Posterior vena cava (tissue), 2 donors: ENCODE measurements at regions not wholly inside any gene's neighbourhood (a gene's known extent, or its start where the extent isn't known, plus 50 kb on each side); places are given as distances from the start of the nearest gene placed in this dataset.

Experiments
- DNase-seq: peaks from one replicate; pipeline ENCODE4 v3.0.0-alpha.2; 2020; ENCODE audit warnings: low spot score
- intact Hi-C, 2 donors: fragments of 100-400 bp; cut with DNase I; formaldehyde crosslinking; loops; one replicate each; pipeline versions ENCODE4 v1.14.1 to v1.14.2; 2022 to 2023
- donor health status: DM: yes; HTN: yes; CAD: no.
- donor health status: DM: yes; HTN: yes; CAD: no.

DNA sequence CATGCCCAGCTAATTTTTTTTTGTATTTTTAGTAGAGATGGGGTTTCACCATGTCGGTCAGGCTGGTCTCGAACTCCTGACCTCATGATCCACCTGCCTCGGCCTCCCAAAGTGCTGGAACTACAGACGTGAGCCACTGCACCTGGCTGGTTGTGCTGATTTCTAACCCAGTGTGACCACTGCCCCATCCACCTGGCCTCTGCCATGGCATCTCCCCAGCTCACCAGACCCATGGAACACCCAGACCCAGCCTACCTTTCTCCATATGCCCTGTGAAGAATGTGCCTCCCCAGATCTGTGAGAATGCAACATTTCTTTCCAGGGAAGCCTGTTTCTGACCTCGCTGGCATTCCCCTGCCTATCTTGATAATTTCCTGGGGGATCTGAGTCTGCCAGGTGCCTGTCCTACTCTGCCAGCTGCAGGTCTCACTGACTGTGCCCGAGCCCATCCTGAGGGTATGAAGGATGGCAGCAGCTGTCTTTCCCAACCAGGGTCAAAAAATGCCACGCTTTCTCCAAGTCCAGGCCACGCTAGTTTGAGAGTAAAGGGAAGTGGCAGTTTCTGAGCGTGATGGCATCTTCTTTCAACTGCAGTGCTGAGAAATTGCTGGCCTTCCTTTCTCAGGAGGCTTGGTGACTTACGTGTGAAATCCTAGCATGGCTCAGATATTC, 324.4 kb upstream of the ZNF32 start:
- intact Hi-C loops: no loop called here
- peak; percentile 62 for DNase-seq

DNA sequence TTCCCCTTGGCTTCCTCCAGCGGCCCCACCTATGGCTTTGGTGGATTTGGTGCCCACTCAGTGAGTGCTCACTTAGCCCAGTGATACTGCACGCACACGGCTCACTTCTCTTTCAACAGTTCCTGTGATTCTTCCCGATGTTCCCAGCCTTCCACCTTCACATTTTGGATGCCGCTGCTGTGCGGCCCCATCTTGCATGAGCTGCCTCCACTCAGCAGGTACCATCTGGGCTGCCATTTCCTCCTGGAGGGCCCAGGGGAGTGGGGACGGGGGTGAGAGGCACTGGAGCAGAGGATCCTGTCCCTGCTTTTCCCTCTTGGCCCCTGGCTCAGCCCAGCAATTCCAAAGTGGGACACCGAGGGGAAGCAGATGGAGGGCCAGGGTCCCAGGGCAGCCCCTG, 323.3 kb upstream of the ZNF32 start:
- intact Hi-C loops: no loop called here
- peak; percentile 72 for DNase-seq

DNA sequence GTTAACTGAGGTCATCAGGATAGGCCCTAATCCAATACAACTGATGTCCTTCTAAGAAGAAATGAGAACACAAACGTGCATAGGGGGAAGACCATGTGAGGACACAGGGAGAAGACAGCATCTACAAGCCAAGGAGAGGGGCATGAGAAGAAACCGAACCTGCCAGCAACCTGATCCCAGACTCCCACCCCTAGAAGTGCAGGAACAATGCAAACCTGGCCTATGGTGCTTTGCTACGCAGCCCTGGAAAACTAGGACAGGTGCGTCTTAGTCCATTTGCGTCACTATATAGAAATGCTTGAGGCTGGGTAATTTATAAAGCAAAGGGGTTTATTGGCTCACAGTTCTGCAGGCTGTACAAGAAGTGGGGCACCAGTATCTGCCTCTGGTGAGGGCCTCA, 322.6 kb upstream of the ZNF32 start:
- intact Hi-C loops: no loop called here
- DNase-seq: no peak

DNA sequence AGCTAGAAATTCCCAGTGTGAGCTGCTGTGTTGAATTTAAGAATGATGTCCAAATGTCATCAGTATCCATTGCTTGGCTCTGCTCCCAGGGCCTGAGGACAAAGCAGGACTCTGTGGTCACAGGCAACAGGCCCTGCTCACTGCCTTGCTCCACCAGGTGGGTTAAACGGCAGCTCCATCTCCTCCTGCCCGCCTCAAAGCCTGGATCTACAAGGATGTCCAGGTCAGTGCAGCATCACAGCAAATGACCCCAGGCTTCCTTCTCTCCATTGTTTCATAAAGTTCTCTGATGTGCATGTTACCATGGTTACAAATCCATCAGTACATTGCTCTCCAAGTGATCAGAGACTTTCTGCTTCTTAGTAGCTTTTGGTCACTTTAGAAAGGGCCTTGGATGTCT, 322.0 kb upstream of the ZNF32 start:
- intact Hi-C loops: no loop called here
- no peak for DNase-seq

DNA sequence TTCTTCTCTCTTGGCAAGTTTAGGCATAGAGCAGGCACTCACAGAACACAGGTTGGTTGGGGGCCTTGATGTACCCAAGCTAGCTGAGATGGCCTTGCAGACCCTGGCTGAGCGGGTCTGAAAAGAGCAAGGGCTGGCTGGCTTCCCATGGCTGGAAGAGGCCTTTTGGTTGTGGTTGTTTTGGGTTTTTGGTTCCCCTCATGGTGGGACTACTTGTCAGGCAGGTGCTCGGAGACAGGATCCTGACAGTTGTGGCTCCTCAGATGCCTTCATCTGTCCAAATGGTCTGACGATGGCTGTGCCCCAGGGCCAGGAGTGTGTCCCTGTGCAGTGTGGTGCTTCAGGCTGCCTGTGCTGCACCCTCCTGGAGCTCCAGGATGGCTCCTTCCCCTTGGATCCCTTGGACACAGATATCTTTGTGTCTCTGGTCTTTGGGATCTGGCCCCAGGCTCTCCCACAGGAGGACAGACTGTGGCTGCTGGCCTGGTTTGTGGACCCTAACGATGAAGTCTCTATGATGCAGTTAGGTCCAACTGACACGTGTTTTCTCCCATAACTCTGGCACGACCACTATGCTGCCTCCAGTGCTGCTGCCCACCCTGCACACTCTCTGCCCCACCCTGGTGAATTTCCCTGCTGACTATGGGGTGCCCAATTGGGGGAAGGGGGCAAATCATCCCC, 321.5 kb upstream of the ZNF32 start:
- intact Hi-C loops: no loop called here
- peak; percentile 50 for DNase-seq

DNA sequence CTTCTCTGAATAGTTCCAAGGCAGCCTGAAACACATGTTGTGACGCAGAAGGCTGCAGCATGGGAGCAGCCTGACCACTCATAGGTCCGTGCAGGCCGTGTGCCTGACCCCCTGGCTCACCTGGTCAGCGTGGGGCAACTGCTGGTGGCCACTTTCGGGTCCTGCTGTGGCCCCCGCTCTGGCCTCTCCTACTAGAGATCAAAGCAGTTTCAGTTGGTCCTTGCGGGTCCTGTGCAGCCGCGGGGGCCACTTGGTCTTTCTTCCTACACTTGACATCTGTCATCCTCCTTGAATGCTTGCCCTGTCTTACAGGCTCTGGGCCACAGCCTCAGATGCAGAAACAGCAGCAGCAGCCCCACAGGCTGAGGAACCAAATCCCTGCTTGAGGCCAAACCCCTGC, 320.8 kb upstream of the ZNF32 start:
- intact Hi-C loops: no loop called here
- peak; percentile 46 for DNase-seq

DNA sequence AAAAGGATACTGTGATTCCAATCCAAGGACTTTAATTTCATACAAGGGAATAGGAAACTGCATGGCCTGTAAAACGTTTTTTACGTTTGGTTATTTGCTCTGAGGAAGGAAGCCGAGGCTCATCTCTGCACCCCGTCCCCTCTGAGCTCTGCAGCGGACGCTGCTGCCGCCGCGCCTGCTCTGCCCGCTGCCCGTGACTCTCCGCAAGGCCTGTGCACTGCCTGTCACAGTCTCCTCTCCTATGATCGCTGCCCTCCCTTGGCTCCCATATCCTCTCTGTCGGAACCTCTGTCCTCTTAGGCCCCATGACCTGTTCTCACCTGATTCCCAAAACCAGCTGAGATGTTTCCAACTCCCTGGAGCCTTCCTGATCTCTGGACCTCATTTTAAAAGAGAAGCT, 320.3 kb upstream of the ZNF32 start:
- intact Hi-C loops: no loop called here
- peak; percentile 54 for DNase-seq

DNA sequence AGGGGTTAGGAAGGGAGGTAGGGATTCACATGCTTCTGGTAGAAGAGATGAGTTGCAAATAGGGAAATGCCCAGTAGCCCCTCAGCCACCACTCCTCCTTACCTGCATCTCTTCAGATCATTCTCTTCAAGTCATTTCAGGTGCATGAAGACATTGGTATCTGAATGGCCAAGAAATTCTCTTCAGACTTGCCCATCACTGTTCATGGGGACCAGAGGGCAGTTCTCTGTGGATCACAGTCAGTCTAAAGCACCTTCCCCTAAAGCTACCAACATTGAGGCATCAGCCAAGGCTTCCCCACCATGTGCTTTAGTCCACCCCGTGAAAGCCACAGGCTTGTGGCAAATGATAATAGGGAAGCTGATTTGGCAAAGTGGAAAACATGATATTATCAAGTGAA, 319.4 kb upstream of the ZNF32 start:
- intact Hi-C loops: no loop called here
- DNase-seq: peak; percentile 20

DNA sequence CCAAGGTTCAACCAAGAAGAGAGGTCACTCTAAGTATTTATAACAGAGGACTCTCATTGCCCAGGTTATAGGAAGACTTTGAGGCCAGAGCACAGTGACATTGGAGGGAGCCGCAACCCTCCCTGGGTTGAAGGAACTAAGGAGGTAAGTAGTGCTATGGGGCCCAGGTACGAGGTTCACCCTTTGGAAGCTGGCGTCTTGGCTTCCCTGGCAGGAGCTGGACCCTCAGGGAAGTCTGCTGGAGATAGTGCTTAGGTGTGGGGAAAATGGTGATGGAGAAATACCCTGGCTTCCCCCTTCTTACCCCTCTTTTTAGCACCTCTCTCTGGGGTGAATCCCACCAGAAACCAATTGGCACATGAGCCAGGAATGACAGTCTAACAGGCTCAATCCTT, 317.9 kb upstream of the ZNF32 start:
- DNase-seq: no peak
- intact Hi-C loops: no loop called here

DNA sequence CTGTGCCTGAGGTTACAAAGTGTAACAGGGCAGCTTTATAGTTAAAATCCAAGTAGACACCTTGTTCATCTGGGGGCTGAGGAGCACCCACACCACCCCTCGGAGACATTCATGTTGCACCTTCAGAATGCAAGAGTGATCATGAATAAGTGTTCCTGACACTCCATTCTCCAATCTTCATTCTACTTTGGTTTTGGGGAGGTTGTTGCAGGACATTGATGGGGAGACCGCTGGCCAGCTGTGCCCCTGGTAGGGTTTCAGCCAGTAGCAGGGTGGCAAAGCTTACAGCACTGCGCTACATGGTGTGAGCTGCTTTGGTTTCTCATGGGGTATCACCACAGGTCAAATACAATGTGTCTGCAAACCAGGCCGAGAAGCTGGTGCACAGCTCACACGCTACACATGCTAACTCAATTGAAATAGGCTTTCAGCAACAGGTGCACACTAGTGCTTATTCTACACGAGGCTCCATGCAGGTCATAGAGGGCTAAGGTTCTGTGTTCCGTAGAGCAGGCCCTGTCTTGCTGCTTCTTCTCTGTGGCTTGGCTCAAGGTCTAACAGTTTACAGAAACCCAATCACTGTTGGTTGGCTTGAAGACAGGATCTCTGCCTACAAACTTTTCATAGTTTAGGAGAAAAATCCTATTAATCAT, 317.4 kb upstream of the ZNF32 start:
- DNase-seq: peak; percentile 31
- intact Hi-C loops: no loop called here

DNA sequence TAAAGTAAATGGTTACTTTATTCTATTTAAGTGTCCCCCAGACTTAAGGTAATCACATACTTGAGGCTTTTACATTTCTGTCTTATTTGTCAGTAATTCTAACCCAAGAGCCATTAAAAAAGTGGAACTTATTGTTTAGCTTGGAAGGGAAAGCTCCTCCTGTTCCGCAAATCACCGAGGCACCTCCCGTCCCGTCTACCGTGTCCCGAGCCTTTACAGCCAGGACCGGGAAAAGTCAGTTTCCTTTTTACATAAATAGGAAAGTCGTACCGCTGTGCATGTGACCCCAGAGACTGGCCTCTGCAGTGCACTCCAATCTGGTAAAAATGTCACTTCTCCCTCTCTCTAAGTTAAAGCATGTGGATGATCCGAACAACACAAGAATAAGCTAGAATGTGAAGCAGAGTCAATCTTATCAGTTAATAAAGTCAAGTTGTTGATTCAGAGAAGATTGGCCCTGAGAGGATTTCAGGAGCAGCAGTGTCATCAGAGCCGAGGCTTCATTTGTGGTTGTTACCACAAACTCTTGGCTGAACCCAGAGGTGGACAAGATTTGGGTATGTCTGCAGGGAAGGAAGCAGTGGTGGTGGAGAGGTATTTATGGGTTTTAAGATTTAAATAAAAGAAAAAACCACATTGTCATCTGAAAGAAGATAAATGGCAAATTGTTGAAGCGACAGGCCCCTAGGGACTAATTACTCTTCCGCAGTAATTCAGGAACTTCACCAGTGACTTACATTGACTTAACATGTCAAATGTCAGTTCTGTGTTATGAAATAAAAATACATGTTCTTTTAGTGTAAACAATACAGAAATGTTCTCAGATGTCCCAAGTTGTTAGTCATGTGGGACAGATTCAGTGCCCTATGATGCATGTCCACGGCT, 316.6 kb upstream of the ZNF32 start:
- intact Hi-C loops: no loop called here
- peak; percentile 63 for DNase-seq

DNA sequence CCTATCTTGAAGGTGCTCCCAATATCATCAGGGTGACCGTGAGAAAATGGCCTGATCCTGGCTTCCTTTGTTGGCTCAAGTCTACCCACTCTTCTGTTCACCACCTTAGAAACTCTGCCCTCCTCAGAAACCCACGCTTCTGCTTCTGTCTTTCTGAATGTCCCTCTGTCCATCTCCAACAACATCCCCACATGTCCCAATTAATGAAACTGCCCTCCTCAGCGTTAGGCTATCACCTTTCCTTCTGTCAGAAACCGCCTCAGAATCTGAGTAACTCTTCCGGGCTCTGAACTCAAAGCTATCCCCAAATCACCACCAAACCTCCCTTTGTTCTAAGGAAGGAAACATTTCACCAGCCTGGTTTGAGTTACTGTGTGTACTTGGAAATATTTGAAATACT, 315.8 kb upstream of the ZNF32 start:
- intact Hi-C loops: no loop called here
- DNase-seq: no peak

DNA sequence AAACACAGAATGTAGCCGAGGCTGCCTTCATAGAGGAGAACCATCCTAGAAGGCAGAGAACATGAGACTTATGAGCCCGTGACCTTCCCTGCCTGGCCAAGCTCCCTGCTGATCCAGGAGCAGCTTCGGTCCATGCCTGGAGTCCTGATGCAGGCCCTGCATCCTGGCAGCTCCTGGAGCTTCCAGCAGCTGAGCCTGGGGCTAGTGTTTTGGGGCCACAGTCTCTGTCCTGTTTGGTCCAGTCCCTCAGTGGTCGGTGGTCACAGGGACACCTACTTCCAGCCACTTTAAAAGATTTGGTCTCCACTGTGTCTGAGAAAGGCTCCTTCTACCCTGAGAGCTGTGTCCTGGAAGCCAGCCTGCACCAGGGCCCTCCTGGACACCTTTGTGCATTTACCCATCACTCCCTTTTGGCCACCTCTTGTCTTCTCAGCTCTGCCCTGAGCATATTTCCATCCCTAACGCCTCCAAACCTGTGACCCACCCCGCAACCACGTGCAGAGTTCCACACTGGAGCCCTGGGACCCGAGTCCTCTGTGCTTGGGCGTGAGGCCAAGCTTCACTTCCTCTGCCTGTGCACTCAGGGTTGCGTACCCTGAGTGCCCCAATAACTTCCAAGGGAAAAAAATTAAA, 315.2 kb upstream of the ZNF32 start:
- intact Hi-C loops: no loop called here
- peak; percentile 73 for DNase-seq

DNA sequence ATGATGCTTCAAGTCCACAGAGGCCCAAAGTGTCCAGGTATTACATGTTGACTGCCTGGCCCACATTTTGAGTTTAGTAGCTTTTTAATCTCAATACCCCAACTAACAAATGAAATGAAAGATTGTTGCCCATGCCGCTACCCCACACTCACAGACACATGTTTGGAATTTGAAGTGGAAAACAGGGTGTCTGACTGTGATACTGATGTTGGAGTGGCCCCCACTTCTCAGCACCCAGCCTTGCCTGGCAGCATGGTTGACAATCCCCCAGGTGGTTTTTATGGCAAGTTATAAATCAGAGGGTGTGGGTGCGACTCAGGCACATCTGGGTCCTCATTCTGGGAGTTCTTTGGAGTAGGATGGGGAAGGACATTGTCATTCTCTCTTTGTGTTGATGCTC, 314.7 kb upstream of the ZNF32 start:
- intact Hi-C loops: no loop called here
- peak; percentile 23 for DNase-seq

DNA sequence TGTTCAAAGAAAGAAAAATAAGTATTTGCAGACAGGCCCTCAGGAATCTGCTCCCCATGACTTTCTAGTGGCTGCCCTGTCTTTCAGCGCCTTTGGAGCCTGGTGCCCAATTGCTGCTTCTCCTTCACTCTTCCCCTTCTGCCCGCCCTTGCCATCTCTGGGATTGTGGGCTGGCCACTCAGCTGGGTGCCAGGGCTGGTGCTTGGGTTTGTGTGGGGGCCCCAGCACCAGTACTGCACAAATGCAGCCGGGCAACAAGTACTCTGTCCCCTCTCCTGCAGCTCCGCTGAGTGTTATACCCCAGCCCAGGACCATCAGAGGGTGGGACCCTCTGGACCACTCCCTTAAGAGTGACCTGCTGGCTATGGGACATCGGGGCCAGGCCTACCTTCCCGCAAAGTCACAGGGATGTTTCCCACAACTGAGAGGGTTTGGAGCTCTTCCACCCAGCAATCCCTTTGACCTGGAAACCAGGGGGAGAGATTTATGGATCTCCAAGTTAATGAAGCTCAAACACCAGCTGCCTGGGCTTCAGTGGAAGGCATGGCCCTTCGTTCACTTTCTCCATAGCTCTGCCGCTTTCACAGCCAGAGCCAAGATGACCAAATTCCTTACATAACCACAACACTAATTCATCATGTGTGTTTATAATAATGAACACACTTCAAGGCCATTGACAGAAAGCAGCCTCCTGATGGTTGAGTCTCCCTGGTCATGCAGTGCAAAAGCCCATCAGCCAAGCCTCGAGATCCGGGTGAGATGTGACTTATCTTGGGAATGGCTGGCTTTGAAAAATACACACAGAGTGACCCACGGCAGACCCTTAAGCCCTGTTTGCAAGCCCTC, 313.9 kb upstream of the ZNF32 start:
- peak; percentile 49 for DNase-seq
- intact Hi-C loops: no loop called here

DNA sequence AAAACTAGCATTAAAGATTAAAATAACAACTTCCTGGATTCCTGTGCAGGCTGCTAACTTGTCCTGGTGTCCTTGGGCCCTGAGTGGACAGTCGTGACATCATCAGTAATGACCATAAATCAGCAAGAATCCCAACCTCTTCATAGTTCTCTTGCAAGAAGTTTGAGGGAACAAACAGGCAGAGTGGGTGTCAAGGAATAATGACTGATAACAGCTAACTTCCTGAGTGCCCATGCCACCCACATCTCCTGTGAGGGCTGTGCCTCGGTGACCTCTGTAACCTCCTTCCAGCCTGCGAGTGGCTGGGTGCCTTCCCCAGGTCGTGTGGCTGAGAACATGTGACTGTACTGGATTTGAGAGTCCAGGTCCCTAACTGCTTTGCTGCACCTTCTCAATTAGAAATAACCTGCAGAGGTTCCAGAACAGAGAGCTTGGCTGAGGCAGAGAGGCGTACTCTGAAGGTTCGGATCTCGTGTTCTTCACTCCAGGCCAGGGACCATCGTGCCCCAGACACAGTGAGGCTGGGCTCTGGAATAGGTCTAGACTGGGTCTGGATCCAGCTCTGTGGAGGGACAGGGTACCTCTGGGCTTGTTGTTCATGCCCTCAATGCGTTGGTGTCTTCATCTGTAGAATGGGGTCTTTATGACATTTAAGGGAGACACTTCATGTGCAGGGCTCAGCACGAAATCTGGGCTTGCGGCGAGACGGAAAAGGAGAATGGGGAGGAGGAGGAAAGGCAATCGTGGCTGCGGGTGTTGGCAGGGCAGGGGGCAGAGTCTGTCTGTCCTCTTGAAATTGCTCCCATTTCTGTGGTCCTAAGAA, 313.1 kb upstream of the ZNF32 start:
- intact Hi-C loops: no loop called here
- peak; percentile 54 for DNase-seq

DNA sequence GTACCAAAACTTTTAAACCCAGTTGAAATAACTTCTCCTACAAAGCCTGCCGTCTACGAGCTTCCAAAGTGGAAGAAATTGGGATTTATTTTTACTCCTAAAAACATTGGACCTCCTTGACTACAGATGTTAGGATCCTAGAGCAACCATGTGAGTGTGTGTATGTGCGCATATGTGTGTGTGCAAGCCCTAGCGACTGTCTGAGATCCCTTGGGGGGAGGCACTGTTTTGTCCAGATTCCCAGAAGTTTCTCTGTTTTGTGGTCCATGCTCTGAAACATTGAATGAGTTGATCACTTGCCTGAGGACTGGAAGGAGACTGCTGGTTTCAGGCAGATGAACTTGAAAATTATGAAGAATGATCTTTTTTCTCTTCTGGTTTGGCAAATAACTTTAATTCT, 312.3 kb upstream of the ZNF32 start:
- intact Hi-C loops: no loop called here
- peak; percentile 55 for DNase-seq

DNA sequence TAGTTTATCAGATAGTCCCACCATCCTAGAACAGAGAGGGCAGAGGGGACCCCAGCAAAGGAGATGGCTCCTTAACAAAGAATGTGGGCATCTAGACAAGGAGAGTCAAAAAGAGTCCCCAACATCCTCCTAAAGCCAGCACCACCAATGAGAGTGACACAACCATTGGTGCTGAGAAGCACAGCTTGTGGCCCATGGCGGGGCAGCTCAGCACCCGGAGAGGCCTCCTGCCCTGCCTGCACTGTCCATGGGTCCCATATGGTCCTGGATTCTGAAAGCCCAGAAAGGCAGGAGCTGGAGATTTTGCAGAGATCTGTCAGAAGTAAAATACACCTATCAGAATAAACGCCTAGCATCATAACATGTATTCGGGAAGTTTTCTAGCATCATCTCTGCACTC, 311.8 kb upstream of the ZNF32 start:
- intact Hi-C loops: no loop called here
- peak; percentile 47 for DNase-seq
